ENCODE measurements at regions not wholly inside any gene's neighbourhood (a gene's known extent, or its start where the extent isn't known, plus 50 kb on each side); places are given as distances from the start of the nearest gene placed in this dataset.

DNA sequence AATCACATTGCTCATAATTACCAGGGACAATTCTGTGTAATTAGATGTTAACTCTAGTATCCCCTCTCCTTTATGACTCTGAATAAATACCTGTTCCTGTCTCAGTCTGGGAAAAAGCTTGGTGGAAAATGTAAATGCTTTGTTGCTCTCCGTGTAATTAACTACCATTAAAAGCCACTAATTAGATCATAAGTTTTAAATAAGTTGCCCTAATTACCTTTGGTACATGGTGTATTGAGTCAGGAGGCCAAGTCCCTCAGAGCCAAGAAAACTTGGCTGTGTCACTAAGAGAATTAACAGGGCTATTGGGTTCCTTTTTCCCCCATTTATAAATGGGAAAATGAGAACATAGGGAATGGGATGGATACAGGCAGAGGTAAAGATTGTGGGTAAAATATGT is 617.6 kb downstream of the TLR4 start:
- no peak for ATAC-seq

DNA sequence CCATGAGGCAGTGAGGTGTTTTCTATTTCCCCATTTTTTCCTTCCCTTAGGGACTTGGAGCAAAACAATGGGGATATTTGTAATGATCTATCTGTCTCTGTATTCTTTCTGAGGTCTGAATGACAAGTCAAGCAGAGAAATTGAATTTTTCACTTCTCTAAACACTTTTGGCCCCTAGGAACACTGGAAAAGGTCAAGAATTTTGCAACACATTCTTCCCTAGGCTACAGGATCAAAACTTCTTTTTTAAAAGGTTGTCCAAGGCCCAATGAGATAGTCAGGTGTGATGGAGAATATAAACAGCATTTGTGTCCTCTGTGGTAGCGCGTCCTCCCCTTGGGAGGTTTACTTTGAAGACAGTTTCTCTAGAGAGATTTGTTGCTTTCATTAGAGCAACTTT is 620.5 kb downstream of the TLR4 start:
- no peak overlapping the region for H3K27ac ChIP-seq
- FAIRE-seq = no peak
- H3K9me3 ChIP-seq = no peaks in the 10 kb centered on the region
- DNase-seq = no peak
- intact Hi-C loops (cut with DNase I) = no loop called here
- H3K4me3 ChIP-seq = no peak overlapping the region
- no peaks in the 10 kb centered on the region for H3K4me1 ChIP-seq
- TF ChIP-seq, protein P1, sequence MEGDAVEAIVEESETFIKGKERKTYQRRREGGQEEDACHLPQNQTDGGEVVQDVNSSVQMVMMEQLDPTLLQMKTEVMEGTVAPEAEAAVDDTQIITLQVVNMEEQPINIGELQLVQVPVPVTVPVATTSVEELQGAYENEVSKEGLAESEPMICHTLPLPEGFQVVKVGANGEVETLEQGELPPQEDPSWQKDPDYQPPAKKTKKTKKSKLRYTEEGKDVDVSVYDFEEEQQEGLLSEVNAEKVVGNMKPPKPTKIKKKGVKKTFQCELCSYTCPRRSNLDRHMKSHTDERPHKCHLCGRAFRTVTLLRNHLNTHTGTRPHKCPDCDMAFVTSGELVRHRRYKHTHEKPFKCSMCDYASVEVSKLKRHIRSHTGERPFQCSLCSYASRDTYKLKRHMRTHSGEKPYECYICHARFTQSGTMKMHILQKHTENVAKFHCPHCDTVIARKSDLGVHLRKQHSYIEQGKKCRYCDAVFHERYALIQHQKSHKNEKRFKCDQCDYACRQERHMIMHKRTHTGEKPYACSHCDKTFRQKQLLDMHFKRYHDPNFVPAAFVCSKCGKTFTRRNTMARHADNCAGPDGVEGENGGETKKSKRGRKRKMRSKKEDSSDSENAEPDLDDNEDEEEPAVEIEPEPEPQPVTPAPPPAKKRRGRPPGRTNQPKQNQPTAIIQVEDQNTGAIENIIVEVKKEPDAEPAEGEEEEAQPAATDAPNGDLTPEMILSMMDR (IDR thresholded peaks at IDR 0.05) = no peak
- WGBS, 2 donors = 72 to 79% methylated on average over 2 of the region's 2 CpGs
- no peaks in the 10 kb centered on the region for H3K27me3 ChIP-seq
- H3K36me3 ChIP-seq = no peaks in the 10 kb centered on the region
- no peak for ATAC-seq

More for the DNA sequence above, 617.6 kb downstream of the TLR4 start:
- Histone ChIP-seq H3K27me3 (no peaks in the 10 kb centered on the region), H3K36me3 (no peaks in the 10 kb centered on the region), H3K27ac (no peak overlapping the region), H3K4me3 (no peak overlapping the region), H3K9me3 (no peaks in the 10 kb centered on the region), H3K4me1 (no peaks in the 10 kb centered on the region)
- DNase-seq = no peak
- intact Hi-C loops (cut with DNase I) = no loop called here
- TF ChIP-seq, protein P1 (IDR thresholded peaks at IDR 0.05) = no peak
- no peak for FAIRE-seq
- 44 to 50% methylated on average over 1 of the region's 1 CpG for WGBS, 2 donors

DNA sequence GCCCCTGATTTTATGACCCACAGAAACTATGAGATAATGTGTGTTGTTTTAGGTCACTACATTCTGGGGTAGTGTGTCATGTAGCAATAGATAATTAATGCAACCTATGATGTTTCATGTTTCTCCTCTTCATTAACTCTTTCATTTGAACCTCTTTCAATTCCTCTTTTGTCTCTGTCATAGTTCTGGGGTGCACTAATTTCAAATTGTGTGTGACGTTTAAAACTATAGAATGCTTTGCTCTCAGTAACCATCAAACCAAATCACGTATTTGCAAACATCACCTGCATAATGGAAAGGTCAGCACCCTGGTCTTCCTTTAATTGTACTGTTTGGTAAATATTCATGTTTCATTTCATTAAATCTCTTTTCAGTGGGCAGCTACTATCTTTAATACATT is 621.6 kb downstream of the TLR4 start:
- TF ChIP-seq, protein P1 (IDR thresholded peaks at IDR 0.05) = no peak
- H3K4me1 ChIP-seq = no peaks in the 10 kb centered on the region
- no peaks in the 10 kb centered on the region for H3K9me3 ChIP-seq
- ATAC-seq = no peak
- intact Hi-C loops (cut with DNase I) = no loop called here
- no peaks in the 10 kb centered on the region for H3K36me3 ChIP-seq
- FAIRE-seq = no peak
- WGBS, 2 donors = 47 to 54% methylated on average over 2 of the region's 2 CpGs
- H3K27ac ChIP-seq = no peak overlapping the region
- H3K27me3 ChIP-seq = no peaks in the 10 kb centered on the region
- no peak overlapping the region for H3K4me3 ChIP-seq
- no peak for DNase-seq

DNA sequence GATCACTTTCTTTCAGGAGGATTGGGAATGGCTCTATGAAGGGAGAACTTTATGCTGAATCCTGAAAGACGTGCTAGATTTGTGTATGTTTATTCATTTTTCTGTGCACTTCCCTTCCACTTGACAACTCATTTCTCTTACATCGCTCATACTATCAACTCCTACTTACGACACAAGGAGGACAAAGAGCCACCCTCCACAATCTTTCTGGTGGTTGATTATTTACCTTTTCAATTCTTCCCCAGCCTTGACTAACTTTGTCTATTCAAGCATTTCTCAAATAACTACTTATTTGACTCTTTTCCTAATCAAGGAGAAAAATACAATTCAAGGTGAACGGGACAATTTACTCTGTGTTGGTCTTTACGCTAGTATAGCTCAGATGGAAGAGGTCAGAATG is 622.1 kb downstream of the TLR4 start:
- intact Hi-C loops (cut with DNase I) = no loop called here
- FAIRE-seq (no peak), ATAC-seq (no peak), DNase-seq (no peak)
- Histone ChIP-seq H3K27me3 (no peaks in the 10 kb centered on the region), H3K9me3 (no peaks in the 10 kb centered on the region), H3K36me3 (no peaks in the 10 kb centered on the region), H3K4me1 (no peaks in the 10 kb centered on the region), H3K4me3 (no peak overlapping the region), H3K27ac (no peak overlapping the region)
- WGBS, 2 donors = 42 to 57% methylated on average over 5 of the region's 5 CpGs
- TF ChIP-seq, protein P1 (IDR thresholded peaks at IDR 0.05) = no peak

DNA sequence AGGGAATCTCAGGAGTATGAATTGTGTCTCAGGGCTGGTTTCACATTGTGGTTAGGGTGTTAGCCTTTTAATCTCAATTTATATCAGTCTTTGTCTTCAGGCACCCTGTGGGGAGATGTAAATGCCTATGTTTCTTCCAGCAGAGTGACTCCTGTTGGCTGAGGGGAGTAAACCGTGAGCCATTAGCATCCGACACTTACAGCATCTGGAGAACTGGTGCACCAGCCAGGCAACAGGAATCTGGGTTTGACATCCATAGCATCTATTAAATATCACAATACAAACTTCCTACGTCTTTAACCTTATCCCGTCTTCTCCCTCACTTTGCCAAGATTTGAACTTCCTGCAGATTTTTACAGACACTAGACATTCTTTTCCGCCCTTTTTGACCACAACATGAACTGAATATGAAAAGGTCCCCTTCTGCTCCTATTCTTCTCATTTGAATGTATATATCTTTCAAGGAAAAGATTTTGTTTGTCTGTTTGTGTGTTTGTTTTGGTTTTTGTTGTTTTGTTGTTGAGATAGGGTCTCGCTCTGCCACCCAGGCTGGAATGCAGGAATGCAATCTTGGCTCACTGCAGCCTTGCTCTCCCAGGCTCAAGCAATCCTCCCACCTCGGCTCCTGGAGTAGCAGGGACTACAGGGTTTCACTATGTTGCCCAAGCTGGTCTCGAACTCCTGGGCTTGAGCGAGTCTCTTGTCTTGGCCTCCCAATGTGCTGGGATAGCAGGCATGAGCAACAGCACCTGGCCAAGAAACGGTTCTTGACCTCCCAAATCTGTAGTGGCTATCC is 626.2 kb downstream of the TLR4 start:
- no peak for ATAC-seq
- TF ChIP-seq, protein P1 (IDR thresholded peaks at IDR 0.05) = no peak
- no peaks in the 10 kb centered on the region for H3K27me3 ChIP-seq
- H3K36me3 ChIP-seq = no peaks in the 10 kb centered on the region
- FAIRE-seq = no peak
- H3K4me1 ChIP-seq = no peaks in the 10 kb centered on the region
- H3K4me3 ChIP-seq = no peak overlapping the region
- no peak overlapping the region for H3K27ac ChIP-seq
- no peaks in the 10 kb centered on the region for H3K9me3 ChIP-seq
- intact Hi-C loops (cut with DNase I) = no loop called here
- WGBS, 2 donors = 56 to 71% methylated on average over 10 of the region's 10 CpGs
- DNase-seq = no peak
